IMR-90 (cell line): ENCODE measurements at regions not wholly inside any gene's neighbourhood (a gene's known extent, or its start where the extent isn't known, plus 50 kb on each side); places are given as distances from the start of the nearest gene placed in this dataset.

Experiments used
- ATAC-seq: fragments of 200-7000 bp; cut with Tn5 transposase; 2 replicates; pipeline ENCODE4 v1.9.1; 2020; ENCODE audit warnings: low read depth, mild to moderate bottlenecking, moderate library complexity
- BruUV-seq: library from RNA; stranded (reverse); fragments of 400-500 nt; replicated peaks from 2 replicates; lab custom pipeline; 2021; lab: Mats Ljungman, UMichigan
- CTCF ChIA-PET: fragments of 300-600 bp; formaldehyde crosslinking; extraction: SDS; loops from one replicate; lab custom pipeline; 2021; ENCODE audit warnings: antibody characterized with exemption; lab: Yijun Ruan, JAX
- POLR2A ChIA-PET: fragments of 300-600 bp; sonication (Branson Sonifier 250); formaldehyde crosslinking; loops from one replicate; lab custom pipeline; 2022; ENCODE audit warnings: antibody characterized with exemption; ENCODE audit not compliant: unreplicated experiment; lab: Charles Lee
- DNase-seq: peaks from one replicate; pipeline ENCODE4 v3.0.0; 2013
- H2AFZ ChIP-seq: replicated peaks from 2 replicates; pipeline ENCODE3; 2013; ENCODE audit warnings: low read length, mild to moderate bottlenecking; ENCODE audit not compliant: poor library complexity
- H2AK5ac ChIP-seq: 2 replicates; pipeline ENCODE4 v1.6.1; 2013; ENCODE audit warnings: low read depth, low read length, inconsistent platforms
- H2AK9ac ChIP-seq: replicated peaks from 2 replicates; pipeline ENCODE3; 2013; ENCODE audit warnings: mild to moderate bottlenecking, low read depth, low read length, moderate library complexity; ENCODE audit not compliant: poor library complexity
- H2BK120ac ChIP-seq: 2 replicates; pipeline ENCODE4 v1.6.1; 2013; ENCODE audit warnings: low read depth, low read length, inconsistent platforms
- H2BK15ac ChIP-seq: 3 replicates; pipeline ENCODE4 v1.6.1; 2013; ENCODE audit warnings: low read depth, low read length, inconsistent platforms
- H2BK20ac ChIP-seq: 2 replicates; pipeline ENCODE4 v1.6.1; 2013; ENCODE audit warnings: low read depth, mild to moderate bottlenecking, inconsistent platforms, low read length, moderate library complexity
- H2BK5ac ChIP-seq: 2 replicates; pipeline ENCODE4 v1.6.1; 2013; ENCODE audit warnings: mild to moderate bottlenecking, low read depth, low read length, inconsistent platforms; ENCODE audit not compliant: poor library complexity, severe bottlenecking
- H3K14ac ChIP-seq: replicated peaks from 2 replicates; pipeline ENCODE4 v1.6.1; 2013; ENCODE audit warnings: low read depth, low read length, inconsistent platforms
- H3K18ac ChIP-seq: 2 replicates; pipeline ENCODE4 v1.6.1; 2013; ENCODE audit warnings: low read depth, low read length, control low read depth
- H3K23ac ChIP-seq: 2 replicates; pipeline ENCODE4 v1.6.1; 2013; ENCODE audit warnings: low read depth, low read length, inconsistent platforms
- H3K27ac ChIP-seq: 2 replicates; pipeline ENCODE4 v1.5.1; 2013; ENCODE audit warnings: mild to moderate bottlenecking, control low read depth, low read length; ENCODE audit not compliant: insufficient read depth
- H3K27me3 ChIP-seq: 2 replicates; pipeline ENCODE4 v1.6.1; 2013; ENCODE audit warnings: low read length; ENCODE audit not compliant: control insufficient read depth, insufficient read depth
- H3K36me3 ChIP-seq: 2 replicates; pipeline ENCODE4 v1.6.1; 2013; ENCODE audit warnings: low read length, mixed read lengths; ENCODE audit not compliant: control insufficient read depth, insufficient read depth
- H3K4ac ChIP-seq: 2 replicates; pipeline ENCODE4 v1.6.1; 2013; ENCODE audit warnings: low read depth, low read length, inconsistent platforms
- H3K4me1 ChIP-seq: 2 replicates; pipeline ENCODE4 v1.6.1; 2013; ENCODE audit warnings: low read length, mixed read lengths; ENCODE audit not compliant: control insufficient read depth, insufficient read depth
- H3K4me2 ChIP-seq: 2 replicates; pipeline ENCODE4 v1.6.1; 2013; ENCODE audit warnings: low read depth, mild to moderate bottlenecking, control low read depth, low read length, moderate library complexity
- H3K4me3 ChIP-seq: 2 replicates; pipeline ENCODE4 v1.5.1; 2013; ENCODE audit warnings: low read depth, mild to moderate bottlenecking, control low read depth, low read length, moderate library complexity; ENCODE audit not compliant: insufficient read depth
- H3K56ac ChIP-seq: 2 replicates; pipeline ENCODE4 v1.6.1; 2013; ENCODE audit warnings: low read length, inconsistent platforms; ENCODE audit not compliant: insufficient read depth; ENCODE audit errors: extremely low read depth
- H3K79me1 ChIP-seq, 2 experiments: 2 replicates each; pipeline ENCODE4 v1.6.1; 2013; ENCODE audit warnings: low read length in 2 of 2, inconsistent platforms in 1 of 2, low read depth in 1 of 2
- H3K9ac ChIP-seq: 2 replicates; pipeline ENCODE4 v1.6.1; 2013; ENCODE audit warnings: low read depth, low read length, control low read depth
- H3K9me1 ChIP-seq: 2 replicates; pipeline ENCODE4 v1.6.1; 2013; ENCODE audit warnings: low read length, inconsistent platforms; ENCODE audit not compliant: insufficient read depth
- H3K9me3 ChIP-seq: 2 replicates; pipeline ENCODE4 v1.6.1; 2013; ENCODE audit warnings: low read length; ENCODE audit not compliant: control insufficient read depth, insufficient read depth
- H4K20me1 ChIP-seq: 2 replicates; pipeline ENCODE4 v1.6.1; 2013; ENCODE audit warnings: low read length, inconsistent platforms; ENCODE audit not compliant: insufficient read depth
- H4K5ac ChIP-seq: 2 replicates; pipeline ENCODE4 v1.6.1; 2013; ENCODE audit warnings: mild to moderate bottlenecking, low read depth, low read length, control low read depth
- H4K8ac ChIP-seq, 2 experiments: 2 replicates each; pipeline ENCODE4 v1.6.1; 2013; ENCODE audit warnings: low read depth in 2 of 2, low read length in 2 of 2, control low read depth in 1 of 2, inconsistent platforms in 1 of 2
- H4K91ac ChIP-seq: 2 replicates; pipeline ENCODE4 v1.6.1; 2013; ENCODE audit warnings: low read depth, low read length, inconsistent platforms; ENCODE audit not compliant: insufficient read depth
- BHLHE40 ChIP-seq: fragments of 150-350 bp; IDR thresholded peaks from 2 replicates; pipeline ENCODE4 v1.6.1; 2016; ENCODE audit warnings: mild to moderate bottlenecking, low read depth, low read length
- MAZ ChIP-seq: IDR thresholded peaks from 2 replicates; pipeline ENCODE4 v1.6.1; 2012; ENCODE audit warnings: low read depth, mild to moderate bottlenecking, low read length, improper control_type of control experiment, moderate library complexity, borderline replicate concordance
- MXI1 ChIP-seq: IDR thresholded peaks from 2 replicates; pipeline ENCODE4 v1.6.1; 2012; ENCODE audit warnings: low read depth, mild to moderate bottlenecking, low read length, moderate library complexity, borderline replicate concordance
- NFE2L2 ChIP-seq: fragments of 150-350 bp; IDR thresholded peaks from 2 replicates; pipeline ENCODE4 v1.6.1; 2016; ENCODE audit warnings: low read depth, mild to moderate bottlenecking, low read length
- POLR2A ChIP-seq: IDR thresholded peaks from 2 replicates; pipeline ENCODE4 v1.6.1; 2012; ENCODE audit warnings: mild to moderate bottlenecking, low read depth, low read length
- RAD21 ChIP-seq: IDR thresholded peaks from 2 replicates; pipeline ENCODE4 v1.6.1; 2012; ENCODE audit warnings: low read length, improper control_type of control experiment
- RCOR1 ChIP-seq: IDR thresholded peaks from 2 replicates; pipeline ENCODE4 v1.6.1; 2012; ENCODE audit warnings: mild to moderate bottlenecking, low read length, improper control_type of control experiment; ENCODE audit not compliant: insufficient replicate concordance
- RFX5 ChIP-seq: IDR thresholded peaks from 2 replicates; pipeline ENCODE4 v1.8.0; 2012; ENCODE audit warnings: low read depth, mild to moderate bottlenecking, low read length, moderate library complexity
- SMC3 ChIP-seq: fragments of 150-350 bp; IDR thresholded peaks from 2 replicates; pipeline ENCODE4 v1.6.1; 2016; ENCODE audit warnings: low read depth, mild to moderate bottlenecking, antibody characterized with exemption, low read length, moderate library complexity
- WGBS, 2 experiments: methylation state at CpG; one replicate each; pipeline versions ENCODE4 v1.1.5 to v1.1.7; 2013; ENCODE audit warnings: missing lambda C conversion rate in 2 of 2; ENCODE audit not compliant: insufficient read length in 1 of 2; ENCODE audit errors: extremely low coverage in 2 of 2; 5-methylcytosine and 5-hydroxymethylcytosine counted together
- dilution Hi-C: fragments of 300-500 bp; cut with HindIII; formaldehyde crosslinking; loops from one replicate; pipeline ENCODE4 v1.14.3; 2018; ENCODE audit warnings: low sequenced_read_pairs; ENCODE audit not compliant: unreplicated experiment
- in situ Hi-C: fragments of 300-500 bp; cut with MboI; formaldehyde crosslinking; loops from 3 replicates; pipeline ENCODE4 v1.14.3; 2019; ENCODE audit warnings: low sequenced_read_pairs, inconsistent platforms, mixed read lengths
- intact Hi-C: fragments of 100-400 bp; cut with micrococcal nuclease; formaldehyde crosslinking; loops from 2 replicates; pipeline ENCODE4 v1.10.0; 2022
- TF ChIP-seq, protein P1 (sequence below): conservative IDR thresholded peaks from 2 replicates; pipeline ENCODE4 v1.5.1; 2012; ENCODE audit warnings: mild to moderate bottlenecking, low read depth, low read length, improper control_type of control experiment

DNA sequence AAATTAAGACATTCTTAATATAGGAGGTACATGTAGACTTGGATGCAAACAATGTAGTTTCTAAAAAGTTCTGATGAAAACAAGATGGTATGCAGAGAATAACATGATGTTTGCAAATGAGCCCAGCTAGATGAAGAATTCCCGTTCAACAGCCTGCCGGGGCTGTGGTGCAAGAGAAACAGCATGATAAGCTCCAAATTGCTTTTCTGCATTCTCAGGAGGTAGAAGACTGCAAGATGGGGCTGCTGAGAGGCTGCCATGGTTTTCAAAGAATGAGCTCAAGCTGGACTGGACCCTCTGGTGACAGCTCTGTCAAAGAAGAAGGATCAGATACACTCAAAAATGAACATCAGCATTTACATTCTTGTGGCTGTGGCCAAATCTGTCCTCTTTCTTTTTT is 73.4 kb upstream of the PALS2 start:
- Histone ChIP-seq H3K27me3 (peaks cover 10% of the 10 kb centered on the region), H3K27ac (no peak overlapping the region), H3K18ac (no peak overlapping the region), H2AFZ (no peak overlapping the region), H2AK5ac (no peak overlapping the region), H4K20me1 (no peaks in the 10 kb centered on the region), H3K9ac (no peak overlapping the region), H4K91ac (no peak overlapping the region), H3K14ac (no peak overlapping the region), H3K36me3 (no peaks in the 10 kb centered on the region), H3K4ac (no peak overlapping the region), H2BK5ac (no peak overlapping the region), H3K56ac (no peak overlapping the region), H4K8ac (no peak overlapping the region), H3K79me1 (no peaks in the 10 kb centered on the region), H3K9me1 (no peaks in the 10 kb centered on the region), H2BK120ac (no peak overlapping the region), H2BK20ac (no peak overlapping the region), H3K4me1 (no peaks in the 10 kb centered on the region), H3K9me3 (peaks cover 2% of the 10 kb centered on the region; the same call in 1 of the 2 replicates), H2BK15ac (no peak overlapping the region), H3K4me2 (no peak overlapping the region), H2AK9ac (no peak overlapping the region), H3K4me3 (no peak overlapping the region), H4K5ac (no peak overlapping the region), H3K23ac (no peak overlapping the region)
- ChIA-PET POLR2A (no interaction called here), CTCF (interaction anchor here (0.6 kb wide), 1 partner anchor 775 kb away, joined by 3 read pairs; no protein-coding TSS in a partner anchor)
- BruUV-seq: no TSS peak
- 10% methylated on average over 2 of the region's 2 CpGs; no CpG with 5 or more reads in 1 of the 2 experiments for WGBS, 2 experiments
- TF ChIP-seq POLR2A (no peak), NFE2L2 (no peak), RFX5 (no peak), MXI1 (no peak), RAD21 (no peak), BHLHE40 (no peak), MAZ (no peak), RCOR1 (no peak), SMC3 (no peak)
- TF ChIP-seq, protein P1, sequence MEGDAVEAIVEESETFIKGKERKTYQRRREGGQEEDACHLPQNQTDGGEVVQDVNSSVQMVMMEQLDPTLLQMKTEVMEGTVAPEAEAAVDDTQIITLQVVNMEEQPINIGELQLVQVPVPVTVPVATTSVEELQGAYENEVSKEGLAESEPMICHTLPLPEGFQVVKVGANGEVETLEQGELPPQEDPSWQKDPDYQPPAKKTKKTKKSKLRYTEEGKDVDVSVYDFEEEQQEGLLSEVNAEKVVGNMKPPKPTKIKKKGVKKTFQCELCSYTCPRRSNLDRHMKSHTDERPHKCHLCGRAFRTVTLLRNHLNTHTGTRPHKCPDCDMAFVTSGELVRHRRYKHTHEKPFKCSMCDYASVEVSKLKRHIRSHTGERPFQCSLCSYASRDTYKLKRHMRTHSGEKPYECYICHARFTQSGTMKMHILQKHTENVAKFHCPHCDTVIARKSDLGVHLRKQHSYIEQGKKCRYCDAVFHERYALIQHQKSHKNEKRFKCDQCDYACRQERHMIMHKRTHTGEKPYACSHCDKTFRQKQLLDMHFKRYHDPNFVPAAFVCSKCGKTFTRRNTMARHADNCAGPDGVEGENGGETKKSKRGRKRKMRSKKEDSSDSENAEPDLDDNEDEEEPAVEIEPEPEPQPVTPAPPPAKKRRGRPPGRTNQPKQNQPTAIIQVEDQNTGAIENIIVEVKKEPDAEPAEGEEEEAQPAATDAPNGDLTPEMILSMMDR: no peak
- dilution Hi-C loops: no loop called here
- in situ Hi-C loops: no loop called here
- DNase-seq (no peak), ATAC-seq (no peak)
- intact Hi-C loops: no loop called here
